Progenitor cell of endocrine pancreas (in vitro differentiated cells): ENCODE measurements at regions not wholly inside any gene's neighbourhood (a gene's known extent, or its start where the extent isn't known, plus 50 kb on each side); places are given as distances from the start of the nearest gene placed in this dataset.

Experiments used
- DNase-seq: peaks from one replicate; pipeline ENCODE4 v3.0.0; 2021; ENCODE audit warnings: low spot score; ENCODE audit not compliant: unreplicated experiment
- H3K27ac Mint-ChIP-seq: 2 replicates; pipeline ENCODE4 v1.8.0; 2021; ENCODE audit warnings: mild to moderate bottlenecking, moderate library complexity, mixed read lengths
- H3K27me3 Mint-ChIP-seq: 2 replicates; pipeline ENCODE4 v1.8.0; 2021; ENCODE audit warnings: mixed read lengths
- H3K36me3 Mint-ChIP-seq: 2 replicates; pipeline ENCODE4 v1.8.0; 2022; ENCODE audit warnings: mixed read lengths; ENCODE audit not compliant: insufficient read depth
- H3K4me1 Mint-ChIP-seq: 2 replicates; pipeline ENCODE4 v1.8.0; 2021; ENCODE audit warnings: low read depth, mixed read lengths
- H3K4me3 Mint-ChIP-seq: 2 replicates; pipeline ENCODE4 v1.8.0; 2021; ENCODE audit warnings: low read depth, mild to moderate bottlenecking, moderate library complexity, mixed read lengths
- H3K9me3 Mint-ChIP-seq: 2 replicates; pipeline ENCODE4 v1.8.0; 2021; ENCODE audit warnings: low read depth, mixed read lengths
- CTCF ChIP-seq: fragments of 200-600 bp; sonication (generic); IDR thresholded peaks from one replicate; pipeline ENCODE4 v1.5.0; 2021; ENCODE audit warnings: antibody characterized with exemption, mild to moderate bottlenecking; ENCODE audit not compliant: unreplicated experiment

DNA sequence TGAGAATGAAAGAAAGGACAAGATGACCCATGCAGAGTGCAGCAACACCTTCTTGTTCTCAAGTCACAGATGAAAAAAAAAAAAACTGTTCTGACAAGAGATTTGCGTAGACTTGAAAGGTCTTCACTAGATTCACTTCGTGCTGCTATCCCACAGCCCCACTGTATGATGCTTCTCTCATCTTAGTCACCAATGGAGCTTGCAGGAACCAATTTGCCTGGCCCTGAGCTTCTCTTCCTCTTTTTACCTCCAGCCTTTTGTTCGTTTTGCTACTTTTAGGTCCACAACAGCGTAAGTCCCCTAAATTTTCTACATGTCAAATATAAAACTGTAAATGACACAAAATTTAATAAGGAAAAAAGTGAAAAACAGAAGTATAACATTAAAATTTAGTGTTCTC lies 107.9 kb upstream of the NAP1L1 start:
- H3K27ac Mint-ChIP-seq = no peak overlapping the region
- no peak overlapping the region for H3K4me3 Mint-ChIP-seq
- H3K9me3 Mint-ChIP-seq = peaks cover 2% of the 10 kb centered on the region

GRCh38 chr12:76190299-76190698 lies 105.8 kb upstream of the NAP1L1 start:
- Mint-ChIP-seq H3K4me3 (no peak overlapping the region), H3K9me3 (no peaks in the 10 kb centered on the region), H3K36me3 (no peaks in the 10 kb centered on the region), H3K27me3 (no peaks in the 10 kb centered on the region), H3K4me1 (peaks cover 2% of the 10 kb centered on the region), H3K27ac (no peak overlapping the region)
- no peak for TF ChIP-seq CTCF
- DNase-seq = no peak

More for the DNA sequence above, 107.9 kb upstream of the NAP1L1 start:
- DNase-seq = no peak
- TF ChIP-seq CTCF = no peak
- Mint-ChIP-seq H3K36me3 (no peaks in the 10 kb centered on the region), H3K27me3 (no peaks in the 10 kb centered on the region), H3K4me1 (peaks cover 2% of the 10 kb centered on the region)

- TF ChIP-seq CTCF = no peak
- Mint-ChIP-seq H3K36me3 (no peaks in the 10 kb centered on the region), H3K4me3 (no peak overlapping the region), H3K4me1 (peaks cover 2% of the 10 kb centered on the region), H3K27ac (no peak overlapping the region), H3K27me3 (no peaks in the 10 kb centered on the region), H3K9me3 (no peaks in the 10 kb centered on the region)
- DNase-seq = no peak
These were observed 105.4 kb upstream of the NAP1L1 start for GRCh38 chr12:76189851-76190250.

DNA sequence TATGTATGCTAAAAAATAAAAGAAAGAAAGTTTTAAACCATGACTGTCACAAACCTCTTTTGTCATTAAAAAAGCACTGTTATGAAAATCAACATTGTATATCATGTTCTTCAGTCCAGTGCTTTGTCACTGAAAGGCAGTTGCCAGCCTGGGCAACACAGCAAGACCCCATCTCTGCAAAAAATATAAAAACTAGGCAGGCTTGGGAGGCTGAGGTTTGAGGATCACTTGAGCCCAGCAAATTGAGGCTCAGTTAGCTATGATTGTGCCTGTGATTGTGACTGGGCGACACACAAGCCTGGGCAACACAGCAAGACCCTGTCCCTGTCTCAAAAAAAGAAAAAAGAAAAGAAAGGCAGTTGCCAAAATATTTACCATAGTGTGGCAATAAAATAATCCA lies 102.7 kb upstream of the NAP1L1 start:
- TF ChIP-seq CTCF = no peak

GRCh38 chr12:76186131-76186906 lies 101.8 kb upstream of the NAP1L1 start:
- no peaks in the 10 kb centered on the region for H3K4me1 Mint-ChIP-seq
- H3K9me3 Mint-ChIP-seq = no peaks in the 10 kb centered on the region
- H3K27me3 Mint-ChIP-seq = no peaks in the 10 kb centered on the region
- no peak for DNase-seq
- H3K4me3 Mint-ChIP-seq = no peak overlapping the region
- H3K36me3 Mint-ChIP-seq = no peaks in the 10 kb centered on the region
- H3K27ac Mint-ChIP-seq = no peak overlapping the region
- TF ChIP-seq CTCF = no peak

More for the DNA sequence above, 102.7 kb upstream of the NAP1L1 start:
- Mint-ChIP-seq H3K9me3 (no peaks in the 10 kb centered on the region), H3K36me3 (no peaks in the 10 kb centered on the region), H3K27me3 (no peaks in the 10 kb centered on the region), H3K27ac (no peak overlapping the region), H3K4me1 (no peaks in the 10 kb centered on the region), H3K4me3 (no peak overlapping the region)
- no peak for DNase-seq
